Calu3 (cell line): ENCODE measurements at regions not wholly inside any gene's neighbourhood (a gene's known extent, or its start where the extent isn't known, plus 50 kb on each side); places are given as distances from the start of the nearest gene placed in this dataset.

Experiments
- BruUV-seq: library from RNA; stranded (reverse); fragments of 400-500 nt; replicated peaks from 2 replicates; lab custom pipeline; 2021; lab: Mats Ljungman, UMichigan
- CTCF ChIA-PET: fragments of 300-600 bp; sonication (Branson Sonifier 250); formaldehyde crosslinking; loops from one replicate; lab custom pipeline; 2022; ENCODE audit warnings: antibody characterized with exemption; lab: Charles Lee
- DNase-seq: peaks from one replicate; pipeline ENCODE4 v3.0.0; 2022
- H3K27ac Mint-ChIP-seq: one replicate; pipeline ENCODE4 v1.8.0; 2022; ENCODE audit warnings: mixed read lengths; ENCODE audit not compliant: unreplicated experiment
- H3K27me3 Mint-ChIP-seq: one replicate; pipeline ENCODE4 v1.8.0; 2022; ENCODE audit warnings: mixed read lengths; ENCODE audit not compliant: unreplicated experiment
- H3K36me3 Mint-ChIP-seq: one replicate; pipeline ENCODE4 v1.8.0; 2022; ENCODE audit warnings: mild to moderate bottlenecking, moderate library complexity, mixed read lengths; ENCODE audit not compliant: insufficient read depth, unreplicated experiment
- H3K4me1 Mint-ChIP-seq: one replicate; pipeline ENCODE4 v1.8.0; 2022; ENCODE audit warnings: mild to moderate bottlenecking, low read depth, mixed read lengths; ENCODE audit not compliant: unreplicated experiment
- H3K4me3 Mint-ChIP-seq: one replicate; pipeline ENCODE4 v1.8.0; 2022; ENCODE audit warnings: mild to moderate bottlenecking, low read depth, moderate library complexity, mixed read lengths; ENCODE audit not compliant: unreplicated experiment
- H3K9me3 Mint-ChIP-seq: one replicate; pipeline ENCODE4 v1.8.0; 2022; ENCODE audit warnings: low read depth, mixed read lengths; ENCODE audit not compliant: unreplicated experiment
- intact Hi-C: fragments of 100-400 bp; cut with micrococcal nuclease; formaldehyde crosslinking; loops from one replicate; pipeline ENCODE4 v1.10.0; 2022; ENCODE audit not compliant: unreplicated experiment
- TF ChIP-seq, protein P1 (sequence below): fragments of 200-600 bp; IDR thresholded peaks from one replicate; pipeline ENCODE4 v1.8.0; 2022; ENCODE audit warnings: antibody characterized with exemption; ENCODE audit not compliant: unreplicated experiment

DNA sequence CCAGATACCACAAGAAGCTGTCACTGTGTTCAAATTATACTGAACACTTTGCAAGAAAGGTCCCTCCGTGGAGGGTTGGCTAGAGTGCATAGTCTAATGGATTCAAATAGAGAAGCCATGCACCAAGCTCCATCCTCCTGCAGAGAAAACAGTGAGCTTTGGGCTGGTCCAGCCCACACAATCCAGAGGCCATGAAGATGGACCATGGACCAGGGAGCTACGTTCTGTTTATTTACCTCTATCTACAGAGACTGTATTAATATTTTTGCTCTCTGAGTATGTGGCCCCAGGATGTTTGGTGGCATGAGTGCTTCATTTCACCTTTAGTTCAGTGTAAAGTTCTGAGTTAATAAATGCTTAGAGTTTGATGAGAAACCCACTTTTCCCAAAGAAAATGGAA, 114.8 kb upstream of the PJA2 start:
- no TSS peak for BruUV-seq
- CTCF ChIA-PET, result no interaction called here
- no peak for DNase-seq
- Mint-ChIP-seq H3K9me3 (peaks cover 2% of the 10 kb centered on the region), H3K4me1 (no peaks in the 10 kb centered on the region), H3K27ac (no peak overlapping the region), H3K27me3 (no peaks in the 10 kb centered on the region), H3K4me3 (no peak overlapping the region), H3K36me3 (no peaks in the 10 kb centered on the region)
- TF ChIP-seq, protein P1, sequence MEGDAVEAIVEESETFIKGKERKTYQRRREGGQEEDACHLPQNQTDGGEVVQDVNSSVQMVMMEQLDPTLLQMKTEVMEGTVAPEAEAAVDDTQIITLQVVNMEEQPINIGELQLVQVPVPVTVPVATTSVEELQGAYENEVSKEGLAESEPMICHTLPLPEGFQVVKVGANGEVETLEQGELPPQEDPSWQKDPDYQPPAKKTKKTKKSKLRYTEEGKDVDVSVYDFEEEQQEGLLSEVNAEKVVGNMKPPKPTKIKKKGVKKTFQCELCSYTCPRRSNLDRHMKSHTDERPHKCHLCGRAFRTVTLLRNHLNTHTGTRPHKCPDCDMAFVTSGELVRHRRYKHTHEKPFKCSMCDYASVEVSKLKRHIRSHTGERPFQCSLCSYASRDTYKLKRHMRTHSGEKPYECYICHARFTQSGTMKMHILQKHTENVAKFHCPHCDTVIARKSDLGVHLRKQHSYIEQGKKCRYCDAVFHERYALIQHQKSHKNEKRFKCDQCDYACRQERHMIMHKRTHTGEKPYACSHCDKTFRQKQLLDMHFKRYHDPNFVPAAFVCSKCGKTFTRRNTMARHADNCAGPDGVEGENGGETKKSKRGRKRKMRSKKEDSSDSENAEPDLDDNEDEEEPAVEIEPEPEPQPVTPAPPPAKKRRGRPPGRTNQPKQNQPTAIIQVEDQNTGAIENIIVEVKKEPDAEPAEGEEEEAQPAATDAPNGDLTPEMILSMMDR, result no peak
- intact Hi-C loops, result no loop called here

DNA sequence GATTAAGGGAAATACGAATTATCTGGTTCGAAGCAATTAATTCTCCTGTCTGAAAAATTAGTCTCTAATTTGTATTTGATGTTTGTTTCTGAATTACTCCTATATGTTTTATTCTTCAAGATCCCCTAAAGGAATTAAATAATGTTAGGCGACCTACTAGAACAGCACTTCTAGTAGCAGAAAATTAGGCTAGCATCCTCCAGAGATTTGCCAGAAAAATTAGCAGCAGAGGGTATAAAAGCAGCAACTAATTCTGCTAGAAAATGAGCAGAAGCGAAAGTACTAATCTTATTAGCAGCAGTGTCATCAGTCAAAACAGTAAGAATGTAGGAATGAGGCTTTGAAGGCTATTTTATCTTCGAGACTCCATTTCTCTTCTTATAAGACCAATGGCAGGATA, 114.3 kb upstream of the PJA2 start:
- Mint-ChIP-seq H3K27ac (no peak overlapping the region), H3K4me1 (no peaks in the 10 kb centered on the region), H3K36me3 (no peaks in the 10 kb centered on the region), H3K27me3 (no peaks in the 10 kb centered on the region), H3K9me3 (peaks cover 2% of the 10 kb centered on the region), H3K4me3 (no peak overlapping the region)
- DNase-seq, result no peak
- no TSS peak for BruUV-seq
- intact Hi-C loops, result no loop called here
- CTCF ChIA-PET, result no interaction called here
- TF ChIP-seq, protein P1, result no peak

DNA sequence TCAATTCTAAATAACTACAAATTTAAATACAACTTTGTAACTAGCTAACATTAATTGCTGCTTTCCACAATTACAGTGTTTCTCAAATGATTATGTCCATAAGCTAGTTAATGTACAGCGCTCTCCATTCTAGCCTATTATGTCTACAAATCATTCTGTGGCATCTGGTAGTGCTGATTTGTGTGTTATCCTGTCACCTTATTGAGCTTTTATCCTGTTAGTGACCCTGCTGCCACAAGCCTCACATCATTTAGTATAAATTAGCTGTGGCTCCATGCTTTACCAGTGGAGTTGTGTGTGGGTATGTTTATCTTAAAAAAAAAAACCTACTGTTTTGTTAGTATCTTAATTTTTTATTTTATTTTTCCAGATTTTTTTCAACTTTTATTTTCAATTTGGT, 112.6 kb upstream of the PJA2 start:
- no peak overlapping the region for H3K27ac Mint-ChIP-seq
- H3K36me3 Mint-ChIP-seq, result no peaks in the 10 kb centered on the region
- H3K27me3 Mint-ChIP-seq, result no peaks in the 10 kb centered on the region
- CTCF ChIA-PET, result interaction anchor here (0.7 kb wide), 1 partner anchor 127 kb away, joined by 3 read pairs; no protein-coding TSS in a partner anchor
- H3K4me3 Mint-ChIP-seq, result no peak overlapping the region
- no peaks in the 10 kb centered on the region for H3K4me1 Mint-ChIP-seq
- TF ChIP-seq, protein P1, result no peak
- DNase-seq, result no peak
- BruUV-seq, result no TSS peak
- intact Hi-C loops, result no loop called here
- peaks cover 2% of the 10 kb centered on the region for H3K9me3 Mint-ChIP-seq

DNA sequence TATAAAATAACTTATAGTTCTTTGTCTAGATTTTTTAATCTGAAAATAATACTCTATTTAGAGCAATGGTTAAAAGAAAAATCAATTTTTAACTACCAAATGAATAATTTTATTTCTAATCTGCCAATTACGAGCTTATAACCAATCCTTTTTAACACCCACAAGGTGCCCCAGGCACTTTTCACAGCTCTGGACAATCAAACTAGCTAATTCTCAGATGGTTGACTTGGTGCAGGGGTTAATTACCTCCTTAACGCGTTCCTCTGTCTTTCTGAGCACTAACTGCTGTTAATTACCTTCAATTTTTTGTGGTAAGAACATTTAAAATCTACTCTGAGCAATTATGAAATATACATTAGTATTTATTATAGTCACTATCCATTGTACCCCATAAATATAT, 109.6 kb upstream of the PJA2 start:
- no TSS peak for BruUV-seq
- no peak for DNase-seq

More for the DNA sequence above, 109.6 kb upstream of the PJA2 start:
- intact Hi-C loops, result no loop called here
- peaks cover 2% of the 10 kb centered on the region for H3K9me3 Mint-ChIP-seq
- H3K4me3 Mint-ChIP-seq, result no peak overlapping the region
- no peaks in the 10 kb centered on the region for H3K4me1 Mint-ChIP-seq
- H3K27ac Mint-ChIP-seq, result no peak overlapping the region
- no peaks in the 10 kb centered on the region for H3K27me3 Mint-ChIP-seq
- CTCF ChIA-PET, result interaction anchor here (0.5 kb wide), 1 partner anchor 109 kb away, joined by 3 read pairs; the partner anchor contains the start of gene PJA2
- H3K36me3 Mint-ChIP-seq, result no peaks in the 10 kb centered on the region
- TF ChIP-seq, protein P1, result no peak
